HAP-1 (cell line): ENCODE measurements at regions not wholly inside any gene's neighbourhood (a gene's known extent, or its start where the extent isn't known, plus 50 kb on each side); places are given as distances from the start of the nearest gene placed in this dataset.

ENCODE experiments used
- DNase-seq, 2 experiments: peaks; one replicate each; pipeline ENCODE4 v3.0.0-alpha.2; 2016 to 2020; ENCODE audit warnings: low spot score in 2 of 2
- H3K27me3 ChIP-seq: fragments of 250-450 bp; sonication (Bioruptor Pico); 2 replicates; pipeline ENCODE4 v1.5.1; 2020; ENCODE audit warnings: low read depth, mild to moderate bottlenecking, moderate library complexity
- H3K36me3 ChIP-seq: fragments of 250-450 bp; sonication (Bioruptor Pico); replicated peaks from 2 replicates; pipeline ENCODE4 v1.5.1; 2020; ENCODE audit warnings: mild to moderate bottlenecking
- H3K4me1 ChIP-seq: fragments of 250-450 bp; sonication (Bioruptor Pico); 2 replicates; pipeline ENCODE4 v1.5.1; 2020; ENCODE audit warnings: mild to moderate bottlenecking
- H3K4me3 ChIP-seq: fragments of 250-450 bp; sonication (Bioruptor Pico); 2 replicates; pipeline ENCODE4 v1.5.1; 2020; ENCODE audit warnings: mild to moderate bottlenecking, moderate library complexity
- H3K9me3 ChIP-seq: fragments of 250-450 bp; sonication (Bioruptor Pico); 2 replicates; pipeline ENCODE4 v1.5.1; 2020; ENCODE audit warnings: mild to moderate bottlenecking, moderate library complexity
- in situ Hi-C: fragments of 300-500 bp; cut with MboI; formaldehyde crosslinking; loops from 3 replicates; pipeline ENCODE4 v1.14.3; 2020; ENCODE audit warnings: low sequenced_read_pairs, inconsistent platforms, mixed read lengths

DNA sequence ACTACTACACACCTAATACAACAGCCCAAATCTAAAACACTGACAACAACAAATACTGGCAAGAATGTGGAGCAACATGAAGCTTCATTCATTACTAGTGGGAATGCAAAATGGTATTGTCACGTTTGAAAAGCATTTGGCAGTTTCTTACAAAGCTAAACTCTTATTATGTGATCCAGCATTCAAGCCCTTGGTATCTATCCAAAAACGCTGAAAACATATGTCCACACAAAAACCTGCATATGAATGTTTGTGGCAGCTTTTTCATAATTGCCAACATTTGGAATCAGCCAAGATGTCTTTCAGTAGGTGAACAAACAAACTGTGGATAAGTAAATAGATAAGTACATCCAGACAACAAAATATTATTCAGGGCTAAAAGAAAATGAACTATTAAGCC is 501.1 kb upstream of the KIF2B start:
- Histone ChIP-seq H3K27me3 (no peaks in the 10 kb centered on the region), H3K9me3 (no peaks in the 10 kb centered on the region), H3K36me3 (no peaks in the 10 kb centered on the region), H3K4me3 (no peak overlapping the region), H3K4me1 (no peaks in the 10 kb centered on the region)
- in situ Hi-C loops, result no loop called here
- no peak for DNase-seq

DNA sequence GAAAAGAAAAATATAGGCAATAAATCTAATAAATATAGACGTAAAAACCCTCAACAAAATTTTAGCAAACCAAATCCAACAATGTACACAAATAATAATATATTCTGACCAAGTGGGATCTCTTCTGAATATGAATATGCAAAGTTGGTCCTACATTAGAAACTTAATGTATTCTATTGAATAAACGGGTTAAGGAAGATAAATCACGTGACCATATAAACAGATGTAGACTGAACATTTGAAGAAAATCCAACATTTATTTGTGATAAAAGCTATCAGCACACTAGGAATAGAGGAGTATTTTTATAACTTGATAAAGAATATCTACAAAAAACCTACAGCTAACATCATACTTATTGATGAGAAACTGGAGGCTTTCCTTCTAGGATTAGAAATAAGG is 502.8 kb upstream of the KIF2B start:
- in situ Hi-C loops, result no loop called here
- H3K4me1 ChIP-seq, result no peaks in the 10 kb centered on the region

DNA sequence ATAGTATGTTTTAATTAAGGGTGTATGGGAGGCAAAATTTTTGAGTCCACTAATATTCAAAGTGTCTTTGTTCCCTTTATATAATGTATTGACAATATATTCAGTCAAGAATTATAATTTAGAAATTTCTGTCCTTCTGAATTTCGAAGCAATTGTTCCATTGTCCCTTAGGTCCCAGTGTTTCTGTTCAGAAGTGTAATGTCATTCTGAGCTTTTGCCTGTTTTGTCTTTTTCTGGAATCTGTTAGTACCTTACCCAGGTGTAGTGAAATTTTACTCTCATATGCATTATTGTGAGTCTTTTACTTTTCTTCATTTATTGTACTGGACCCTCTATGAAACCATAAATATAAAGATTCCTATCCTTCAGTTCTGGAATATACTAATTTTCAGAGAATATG is 505.7 kb upstream of the KIF2B start:
- no peak for DNase-seq
- no peaks in the 10 kb centered on the region for H3K9me3 ChIP-seq

More for the DNA sequence above, 502.8 kb upstream of the KIF2B start:
- no peaks in the 10 kb centered on the region for H3K27me3 ChIP-seq
- no peaks in the 10 kb centered on the region for H3K36me3 ChIP-seq
- no peak overlapping the region for H3K4me3 ChIP-seq
- no peaks in the 10 kb centered on the region for H3K9me3 ChIP-seq
- no peak for DNase-seq

DNA sequence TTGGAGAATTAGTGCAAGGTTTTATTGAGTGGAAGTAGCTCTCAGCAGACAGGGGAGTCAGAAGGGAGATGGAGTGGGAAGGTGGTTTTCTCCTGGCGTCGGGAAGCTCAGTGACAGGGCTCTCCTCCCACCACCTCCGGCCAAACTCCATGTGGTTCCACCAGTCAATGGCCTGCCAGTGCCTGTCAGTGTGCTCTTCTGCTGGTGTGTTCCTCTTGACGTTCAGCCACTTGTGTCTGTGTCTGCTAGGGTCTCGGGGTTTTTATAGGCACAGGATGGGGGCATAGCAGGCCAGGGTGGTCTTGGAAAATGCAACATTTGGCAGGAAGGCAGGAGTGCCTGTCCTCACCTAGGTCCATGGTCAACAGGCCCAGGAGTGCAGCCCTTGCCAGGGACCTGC is 506.7 kb upstream of the KIF2B start:
- Histone ChIP-seq H3K4me3 (no peak overlapping the region), H3K27me3 (no peaks in the 10 kb centered on the region), H3K36me3 (no peaks in the 10 kb centered on the region), H3K4me1 (no peaks in the 10 kb centered on the region), H3K9me3 (no peaks in the 10 kb centered on the region)
- DNase-seq, result no peak
- in situ Hi-C loops, result no loop called here

More for the DNA sequence above, 505.7 kb upstream of the KIF2B start:
- Histone ChIP-seq H3K36me3 (no peaks in the 10 kb centered on the region), H3K4me3 (no peak overlapping the region), H3K4me1 (no peaks in the 10 kb centered on the region), H3K27me3 (no peaks in the 10 kb centered on the region)
- in situ Hi-C loops, result no loop called here

DNA sequence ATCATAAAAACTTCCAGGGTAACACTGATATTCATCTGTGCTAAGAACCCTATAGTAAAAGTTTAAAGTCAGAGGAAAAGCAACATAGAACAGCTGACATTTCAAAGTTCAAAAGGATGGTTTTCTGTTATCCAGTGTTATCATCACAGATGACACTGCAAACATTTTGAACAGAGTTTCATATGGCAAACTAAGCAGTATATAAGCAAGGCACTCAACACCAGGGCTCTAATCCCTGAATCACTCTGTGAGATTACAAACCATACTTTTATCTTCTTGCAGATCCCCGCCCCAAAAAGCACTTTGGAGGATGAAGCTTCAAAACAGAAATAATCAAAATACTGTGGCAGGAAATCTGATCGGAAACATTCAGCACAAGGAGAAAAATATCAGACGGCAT is 508.2 kb upstream of the KIF2B start:
- Histone ChIP-seq H3K4me3 (no peak overlapping the region), H3K4me1 (no peaks in the 10 kb centered on the region), H3K36me3 (no peaks in the 10 kb centered on the region), H3K9me3 (no peaks in the 10 kb centered on the region), H3K27me3 (no peaks in the 10 kb centered on the region)
- DNase-seq, result no peak
- in situ Hi-C loops, result no loop called here

DNA sequence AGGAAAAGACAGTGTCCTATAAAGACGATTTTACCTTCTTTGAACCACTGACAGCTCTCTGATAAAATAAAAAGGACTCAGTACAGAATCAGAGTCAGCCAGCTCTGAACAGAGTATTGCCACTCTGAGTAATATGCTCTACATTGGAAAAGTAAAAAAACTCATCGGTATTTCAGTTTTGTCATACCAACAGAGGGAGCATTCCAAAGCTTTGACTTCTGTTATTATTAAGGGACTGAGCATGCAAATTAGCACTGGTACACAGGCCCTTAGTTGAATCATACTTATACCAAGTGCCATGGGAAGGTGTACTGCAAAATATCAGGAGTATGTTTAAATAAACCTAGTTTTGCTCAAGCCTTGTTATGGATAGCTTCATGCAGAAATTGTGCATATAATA is 509.0 kb upstream of the KIF2B start:
- H3K4me3 ChIP-seq, result no peak overlapping the region
- H3K9me3 ChIP-seq, result no peaks in the 10 kb centered on the region
- no peaks in the 10 kb centered on the region for H3K4me1 ChIP-seq
- in situ Hi-C loops, result no loop called here
- no peaks in the 10 kb centered on the region for H3K27me3 ChIP-seq
- H3K36me3 ChIP-seq, result no peaks in the 10 kb centered on the region
- DNase-seq, result no peak

DNA sequence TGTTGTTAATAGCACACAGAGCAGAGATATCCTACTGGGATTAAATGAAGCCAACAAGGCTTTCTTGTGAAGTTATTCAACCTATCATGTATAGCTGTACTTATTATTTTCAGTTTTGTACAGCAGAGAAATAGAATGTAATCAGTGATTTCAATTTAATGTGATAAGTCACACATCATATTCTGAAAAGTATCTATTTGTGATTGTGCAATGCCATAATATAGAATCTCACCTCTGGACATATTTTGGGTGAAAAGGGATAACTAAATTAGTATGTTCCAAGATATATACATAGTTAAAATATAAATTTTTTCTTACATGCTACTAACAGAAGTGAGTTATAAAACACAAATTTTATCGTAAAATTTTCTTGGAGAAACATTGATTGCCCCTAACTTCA is 544.3 kb upstream of the KIF2B start:
- H3K4me3 ChIP-seq, result no peak overlapping the region
- no peaks in the 10 kb centered on the region for H3K27me3 ChIP-seq
- no peaks in the 10 kb centered on the region for H3K9me3 ChIP-seq
- in situ Hi-C loops, result no loop called here
- H3K36me3 ChIP-seq, result no peaks in the 10 kb centered on the region
- H3K4me1 ChIP-seq, result no peaks in the 10 kb centered on the region
- DNase-seq, result no peak

DNA sequence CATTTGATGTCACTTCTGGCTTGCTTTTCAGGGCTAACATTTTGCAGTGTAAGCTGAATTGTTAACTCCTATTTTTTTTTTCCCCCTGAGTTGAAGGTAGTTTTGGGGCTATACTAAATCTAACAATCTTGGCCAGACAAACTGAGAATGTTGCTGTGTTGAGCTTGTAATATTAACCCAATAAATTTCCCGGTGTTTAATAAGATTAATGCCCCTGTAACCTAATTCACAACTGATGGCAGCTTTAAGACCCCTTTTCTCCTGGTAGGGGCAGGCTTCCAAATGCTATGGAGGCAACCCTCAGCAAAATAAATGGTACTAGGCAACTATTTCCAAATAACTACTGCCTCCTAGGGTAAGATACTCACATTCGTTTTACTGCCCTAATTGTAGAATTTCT is 549.6 kb upstream of the KIF2B start:
- H3K9me3 ChIP-seq, result no peaks in the 10 kb centered on the region
- no peaks in the 10 kb centered on the region for H3K27me3 ChIP-seq
- in situ Hi-C loops, result no loop called here
- H3K4me3 ChIP-seq, result no peak overlapping the region
- H3K4me1 ChIP-seq, result no peaks in the 10 kb centered on the region
- no peak for DNase-seq
- H3K36me3 ChIP-seq, result no peaks in the 10 kb centered on the region

DNA sequence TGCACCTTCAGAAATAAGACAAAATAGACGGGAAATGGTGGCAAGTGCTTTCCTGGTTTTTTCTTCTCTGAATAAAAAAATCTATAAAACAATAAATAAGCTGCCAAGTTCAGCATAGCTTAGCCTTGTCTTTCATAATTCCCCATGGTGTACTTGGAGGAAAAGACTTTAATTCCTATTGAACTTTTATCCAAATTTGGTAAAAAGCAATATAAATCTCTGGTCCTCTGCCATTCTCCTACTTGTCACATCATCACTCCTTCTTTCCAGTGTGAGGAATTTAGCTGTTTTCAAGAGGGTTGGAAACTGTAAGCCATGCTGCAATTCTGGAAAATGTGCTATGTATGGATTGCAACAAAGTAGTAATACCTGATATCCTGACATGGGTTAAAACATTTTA is 551.8 kb upstream of the KIF2B start:
- Histone ChIP-seq H3K4me3 (no peak overlapping the region), H3K36me3 (no peaks in the 10 kb centered on the region), H3K9me3 (no peaks in the 10 kb centered on the region), H3K27me3 (no peaks in the 10 kb centered on the region), H3K4me1 (no peaks in the 10 kb centered on the region)
- in situ Hi-C loops, result no loop called here
- DNase-seq, result no peak

DNA sequence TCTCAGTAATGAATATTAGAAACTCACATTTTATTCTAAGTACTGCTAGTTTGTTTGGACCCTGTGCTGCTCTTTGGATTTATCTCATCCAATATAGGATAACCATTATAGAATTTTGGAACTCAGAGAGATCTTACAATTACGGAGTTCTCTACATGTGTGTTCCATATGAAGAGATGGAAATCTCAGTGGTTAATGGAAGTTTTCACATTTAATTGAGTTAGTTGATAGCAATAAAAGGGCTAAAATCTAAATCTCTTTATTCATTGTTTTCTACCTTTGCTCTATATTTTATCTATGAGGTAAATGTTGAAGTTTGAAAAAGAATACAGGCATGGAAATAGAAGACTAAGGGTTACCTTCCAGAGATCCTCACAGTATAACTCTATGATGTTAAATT is 558.0 kb upstream of the KIF2B start:
- Histone ChIP-seq H3K27me3 (no peaks in the 10 kb centered on the region), H3K9me3 (no peaks in the 10 kb centered on the region), H3K4me1 (no peaks in the 10 kb centered on the region), H3K36me3 (no peaks in the 10 kb centered on the region), H3K4me3 (no peak overlapping the region)
- no peak for DNase-seq
- in situ Hi-C loops, result no loop called here

DNA sequence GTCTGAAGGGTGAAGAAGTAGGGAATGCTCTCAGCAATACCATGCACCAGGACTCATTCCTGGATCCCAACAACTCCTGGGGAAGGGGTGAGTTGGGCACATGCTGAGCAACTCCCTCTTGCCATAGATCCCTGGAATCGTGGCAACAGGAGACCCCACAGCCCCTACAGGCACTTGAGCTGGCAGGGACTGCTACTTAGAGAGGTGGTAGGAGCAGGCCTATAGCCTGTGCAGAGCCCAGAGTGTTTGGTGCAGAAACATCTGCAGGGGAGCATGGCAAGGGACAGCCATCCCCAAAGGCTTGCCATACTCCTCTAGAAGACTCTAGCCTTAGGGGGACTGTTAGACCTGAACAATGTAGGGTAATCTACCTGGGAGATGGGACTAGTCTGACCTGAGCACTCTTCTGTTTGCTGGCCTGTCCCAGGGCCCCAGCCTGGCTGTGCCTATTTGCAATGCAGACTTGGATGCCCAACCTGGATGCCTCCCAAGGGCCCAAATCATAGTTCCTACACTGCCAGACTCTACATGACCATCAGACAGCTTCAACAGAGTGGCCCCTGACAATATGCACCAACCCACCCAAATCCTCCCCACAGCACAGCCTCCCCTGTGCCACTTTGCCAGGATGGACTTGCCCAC is 568.6 kb upstream of the KIF2B start:
- H3K27me3 ChIP-seq, result no peaks in the 10 kb centered on the region
- H3K4me3 ChIP-seq, result no peak overlapping the region
- no peaks in the 10 kb centered on the region for H3K4me1 ChIP-seq
- no peaks in the 10 kb centered on the region for H3K9me3 ChIP-seq
- in situ Hi-C loops, result no loop called here
- no peak for DNase-seq
- H3K36me3 ChIP-seq, result no peaks in the 10 kb centered on the region

DNA sequence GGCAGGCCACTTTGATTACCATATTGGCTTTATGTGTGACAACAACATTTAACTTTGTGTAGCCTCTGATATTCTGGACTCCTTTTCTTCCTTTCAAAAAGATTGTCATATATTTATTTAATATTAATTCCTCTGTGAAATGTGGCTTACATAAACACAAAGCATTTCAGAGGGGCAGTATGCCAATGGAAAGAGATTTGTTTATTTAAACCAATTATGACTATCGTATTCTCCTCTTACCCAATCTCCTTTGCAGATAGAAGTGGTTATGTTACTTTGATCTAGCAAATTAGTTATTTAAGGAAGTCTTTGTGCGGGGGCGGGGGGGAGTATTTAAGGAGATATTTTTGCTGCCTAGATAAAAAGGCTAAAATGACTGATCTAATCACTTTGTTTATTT is 573.7 kb upstream of the KIF2B start:
- in situ Hi-C loops, result no loop called here
- DNase-seq, result no peak
- no peaks in the 10 kb centered on the region for H3K9me3 ChIP-seq

DNA sequence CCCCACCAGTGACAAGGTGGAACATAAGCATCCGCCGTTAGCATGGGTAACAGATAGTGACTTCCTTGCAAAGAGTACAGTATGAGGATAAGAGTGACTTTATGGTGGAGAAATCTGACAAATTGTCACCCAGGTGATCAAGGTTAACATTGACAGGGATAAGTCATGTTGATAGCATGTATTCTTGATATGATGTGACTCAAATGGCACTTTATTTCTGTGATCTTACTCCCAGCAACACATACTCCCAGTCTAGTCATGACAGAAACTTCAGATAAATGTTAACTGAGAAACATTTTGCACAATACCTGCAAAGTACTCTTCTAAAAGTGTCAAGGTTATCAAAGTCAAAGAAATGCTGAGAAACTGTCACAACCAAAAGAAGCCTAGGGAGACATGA is 588.6 kb upstream of the KIF2B start:
- H3K36me3 ChIP-seq, result no peaks in the 10 kb centered on the region
- in situ Hi-C loops, result no loop called here
- no peaks in the 10 kb centered on the region for H3K4me1 ChIP-seq
- DNase-seq, result no peak
- no peaks in the 10 kb centered on the region for H3K27me3 ChIP-seq
- no peak overlapping the region for H3K4me3 ChIP-seq
- H3K9me3 ChIP-seq, result no peaks in the 10 kb centered on the region

More for the DNA sequence above, 573.7 kb upstream of the KIF2B start:
- Histone ChIP-seq H3K4me3 (no peak overlapping the region), H3K27me3 (no peaks in the 10 kb centered on the region), H3K4me1 (no peaks in the 10 kb centered on the region), H3K36me3 (no peaks in the 10 kb centered on the region)

DNA sequence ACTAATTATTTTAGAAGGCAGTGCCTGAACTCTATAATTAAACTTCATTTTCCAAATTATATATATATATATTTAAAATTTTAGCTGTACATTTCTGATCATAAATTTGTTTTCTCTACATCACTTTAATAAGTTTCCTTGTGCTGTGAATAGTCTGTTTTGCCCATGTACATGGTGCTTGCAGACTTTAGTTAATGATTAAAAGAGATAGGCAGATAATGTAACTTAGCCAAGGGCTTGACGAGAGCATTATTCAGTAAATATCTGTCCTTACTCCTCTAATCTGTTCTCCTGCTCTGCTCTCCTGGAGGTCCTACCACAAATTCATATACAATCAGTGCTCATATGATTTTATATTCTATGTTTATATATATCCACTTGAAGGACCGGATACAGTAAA is 595.2 kb upstream of the KIF2B start:
- no peaks in the 10 kb centered on the region for H3K9me3 ChIP-seq
- H3K4me3 ChIP-seq, result no peak overlapping the region
- in situ Hi-C loops, result no loop called here
- H3K27me3 ChIP-seq, result no peaks in the 10 kb centered on the region
- H3K4me1 ChIP-seq, result no peaks in the 10 kb centered on the region
- no peaks in the 10 kb centered on the region for H3K36me3 ChIP-seq
- DNase-seq, result no peak

DNA sequence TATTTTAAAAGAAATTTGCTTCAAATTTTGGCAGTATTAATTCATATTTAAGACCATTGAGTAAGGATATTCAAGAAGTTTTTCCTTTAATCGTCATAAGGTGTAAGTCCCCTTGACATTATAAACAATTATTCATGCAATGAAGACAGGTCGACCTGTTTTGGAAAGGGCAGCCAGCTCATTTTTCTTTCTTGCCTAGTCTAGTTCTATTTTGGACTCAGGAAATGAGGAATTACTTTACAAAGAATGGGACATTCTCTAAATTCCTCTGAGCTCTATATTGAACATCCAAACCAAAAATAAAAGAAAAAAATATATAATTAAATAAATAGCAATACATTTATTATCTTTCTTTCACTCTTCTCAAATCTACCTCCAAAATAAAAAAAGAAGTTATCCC is 595.6 kb upstream of the KIF2B start:
- H3K4me1 ChIP-seq, result no peaks in the 10 kb centered on the region
- in situ Hi-C loops, result no loop called here
- no peaks in the 10 kb centered on the region for H3K27me3 ChIP-seq
- no peak overlapping the region for H3K4me3 ChIP-seq
- no peaks in the 10 kb centered on the region for H3K9me3 ChIP-seq
- no peak for DNase-seq
- H3K36me3 ChIP-seq, result no peaks in the 10 kb centered on the region
